Activated CD4-positive, alpha-beta T cell treated with anti-CD3 and anti-CD28 coated beads, Interleukin-2, amount 10 ng/mL, durations not matched to agents 7 days and 5 days (primary cell): ENCODE measurements at regions not wholly inside any gene's neighbourhood (a gene's known extent, or its start where the extent isn't known, plus 50 kb on each side); places are given as distances from the start of the nearest gene placed in this dataset.
"Not testable (repeated sequence)": the region's sequence is repeated elsewhere in the genome, so short reads cannot be mapped to it uniquely, and the experiment has no call there.

Source experiments
- CTCF ChIA-PET: fragments of 350-600 bp; sonication (Branson Sonifier 250); formaldehyde crosslinking; loops from one replicate; lab custom pipeline; 2021; ENCODE audit warnings: antibody characterized with exemption; lab: Charles Lee
- POLR2A ChIA-PET: fragments of 350-600 bp; sonication (Branson Sonifier 250); formaldehyde crosslinking; loops from one replicate; lab custom pipeline; 2021; ENCODE audit warnings: antibody characterized with exemption; lab: Charles Lee
- DNase-seq: peaks from one replicate; pipeline ENCODE4 v3.0.0-alpha.2; 2020
- H3K27ac Mint-ChIP-seq: one replicate; pipeline ENCODE4 v1.8.0; 2021; ENCODE audit warnings: mild to moderate bottlenecking, moderate library complexity, mixed read lengths
- H3K27me3 Mint-ChIP-seq: one replicate; pipeline ENCODE4 v1.8.0; 2021; ENCODE audit warnings: mixed read lengths
- H3K36me3 Mint-ChIP-seq: one replicate; pipeline ENCODE4 v1.8.0; 2021; ENCODE audit warnings: low read depth, mixed read lengths
- H3K4me1 Mint-ChIP-seq: one replicate; pipeline ENCODE4 v1.8.0; 2021; ENCODE audit warnings: mixed read lengths
- H3K4me3 Mint-ChIP-seq: one replicate; pipeline ENCODE4 v1.8.0; 2021; ENCODE audit warnings: mild to moderate bottlenecking, moderate library complexity, mixed read lengths
- H3K9me3 Mint-ChIP-seq: one replicate; pipeline ENCODE4 v1.8.0; 2021; ENCODE audit warnings: mixed read lengths

GRCh38 chr9:111744363-111744762 is 50.4 kb downstream of the SHOC1 start:
- ChIA-PET CTCF (interaction anchor here (0.5 to 0.6 kb wide), 2 partner anchors 52 to 342 kb away, joined by 3 read pairs; no protein-coding TSS in a partner anchor), POLR2A (no interaction called here)
- no peaks in the 10 kb centered on the region for H3K36me3 Mint-ChIP-seq
- H3K27me3 Mint-ChIP-seq, result no peaks in the 10 kb centered on the region
- H3K9me3 Mint-ChIP-seq, result peaks cover 3% of the 10 kb centered on the region
- DNase-seq, result no peak
- no peak overlapping the region for H3K4me3 Mint-ChIP-seq
- no peak overlapping the region for H3K27ac Mint-ChIP-seq
- peaks cover 3% of the 10 kb centered on the region for H3K4me1 Mint-ChIP-seq

DNA sequence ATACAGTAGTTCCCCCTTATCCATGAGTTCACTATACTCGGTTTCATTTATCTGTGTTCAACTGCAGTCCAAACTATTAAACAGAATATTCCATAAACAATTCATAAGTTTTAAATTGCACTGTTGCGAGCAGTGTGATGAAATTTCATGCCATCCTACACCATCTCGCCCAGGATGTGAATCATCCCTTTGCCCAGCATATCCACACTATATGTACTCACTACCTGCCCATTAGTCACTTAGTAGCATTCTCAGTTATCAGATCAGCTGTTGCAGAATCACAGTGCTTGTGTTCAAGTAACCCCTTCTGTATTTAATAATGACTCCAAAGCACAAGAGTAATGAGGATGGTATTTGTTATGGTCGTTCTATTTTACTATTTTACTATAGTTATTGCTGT is 51.5 kb downstream of the SHOC1 start:
- peaks cover 3% of the 10 kb centered on the region for H3K9me3 Mint-ChIP-seq
- no peaks in the 10 kb centered on the region for H3K36me3 Mint-ChIP-seq
- CTCF ChIA-PET, result interaction anchor here (0.9 kb wide), 2 partner anchors 133 to 332 kb away, joined by 3 to 4 read pairs; no protein-coding TSS in a partner anchor
- no peak overlapping the region for H3K4me3 Mint-ChIP-seq
- peaks cover 3% of the 10 kb centered on the region for H3K4me1 Mint-ChIP-seq
- H3K27ac Mint-ChIP-seq, result no peak overlapping the region
- H3K27me3 Mint-ChIP-seq, result no peaks in the 10 kb centered on the region
- POLR2A ChIA-PET, result no interaction called here
- DNase-seq, result no peak

GRCh38 chr9:111740739-111741138 is 54.0 kb downstream of the SHOC1 start:
- CTCF ChIA-PET, result no interaction called here

DNA sequence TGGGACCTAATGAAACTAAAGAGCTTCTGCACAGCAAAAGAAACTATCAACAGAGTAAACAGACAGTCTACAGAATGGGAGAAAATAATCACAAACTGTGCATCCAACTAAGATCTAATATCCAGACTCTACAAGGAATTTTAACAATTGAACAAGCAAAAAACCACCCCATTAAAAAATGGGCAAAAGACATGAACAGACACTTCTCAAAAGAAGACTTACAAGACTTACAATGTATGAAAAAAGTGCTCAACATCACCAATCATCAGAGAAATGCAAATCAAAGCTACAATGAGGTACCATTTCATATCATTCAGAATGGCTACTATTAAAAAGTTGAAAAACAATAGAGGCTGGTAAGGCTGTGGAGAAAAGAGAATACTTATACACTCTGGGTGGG is 58.0 kb downstream of the SHOC1 start:
- Mint-ChIP-seq H3K4me3 (no peak overlapping the region), H3K27me3 (no peaks in the 10 kb centered on the region), H3K27ac (no peak overlapping the region), H3K36me3 (no peaks in the 10 kb centered on the region), H3K4me1 (no peaks in the 10 kb centered on the region), H3K9me3 (peaks cover 16% of the 10 kb centered on the region)
- no peak for DNase-seq
- ChIA-PET CTCF (no interaction called here), POLR2A (no interaction called here)

More at GRCh38 chr9:111740739-111741138, 54.0 kb downstream of the SHOC1 start:
- POLR2A ChIA-PET, result no interaction called here
- H3K9me3 Mint-ChIP-seq, result peaks cover 12% of the 10 kb centered on the region
- peaks cover 3% of the 10 kb centered on the region for H3K4me1 Mint-ChIP-seq
- no peak for DNase-seq
- no peaks in the 10 kb centered on the region for H3K36me3 Mint-ChIP-seq
- no peak overlapping the region for H3K27ac Mint-ChIP-seq
- no peaks in the 10 kb centered on the region for H3K27me3 Mint-ChIP-seq
- H3K4me3 Mint-ChIP-seq, result no peak overlapping the region

DNA sequence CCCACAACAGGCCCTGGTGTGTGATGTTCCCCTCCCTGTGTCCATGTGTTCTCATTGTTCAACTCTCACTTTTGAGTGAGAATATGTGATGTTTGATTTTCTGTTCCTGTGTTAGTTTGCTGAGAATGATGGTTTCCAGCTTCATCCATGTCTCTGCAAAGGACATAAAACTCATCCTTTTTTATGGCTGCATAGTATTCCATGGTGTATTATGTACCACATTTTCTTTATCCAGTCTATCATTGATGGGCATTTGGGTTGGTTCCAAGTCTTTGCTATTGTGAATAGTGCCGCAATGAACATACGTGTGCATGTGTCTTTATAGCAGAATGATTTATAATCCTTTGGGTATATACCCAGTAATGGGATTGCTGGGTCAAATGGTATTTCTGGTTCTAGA is 59.4 kb downstream of the SHOC1 start:
- H3K36me3 Mint-ChIP-seq, POLR2A ChIA-PET, DNase-seq, CTCF ChIA-PET, H3K27ac Mint-ChIP-seq, H3K4me1 Mint-ChIP-seq, H3K4me3 Mint-ChIP-seq, H3K27me3 Mint-ChIP-seq: not testable (repeated sequence)
- H3K9me3 Mint-ChIP-seq, result peaks cover 15% of the 10 kb centered on the region

- CTCF ChIA-PET, result no interaction called here
- Mint-ChIP-seq H3K27me3 (no peaks in the 10 kb centered on the region), H3K4me1 (no peaks in the 10 kb centered on the region), H3K9me3 (peaks cover 18% of the 10 kb centered on the region), H3K4me3 (no peak overlapping the region), H3K36me3 (peaks cover 13% of the 10 kb centered on the region), H3K27ac (no peak overlapping the region)
- POLR2A ChIA-PET, result no interaction called here
- no peak for DNase-seq
Observed at GRCh38 chr9:111731928-111732327, 62.8 kb downstream of the SHOC1 start.

DNA sequence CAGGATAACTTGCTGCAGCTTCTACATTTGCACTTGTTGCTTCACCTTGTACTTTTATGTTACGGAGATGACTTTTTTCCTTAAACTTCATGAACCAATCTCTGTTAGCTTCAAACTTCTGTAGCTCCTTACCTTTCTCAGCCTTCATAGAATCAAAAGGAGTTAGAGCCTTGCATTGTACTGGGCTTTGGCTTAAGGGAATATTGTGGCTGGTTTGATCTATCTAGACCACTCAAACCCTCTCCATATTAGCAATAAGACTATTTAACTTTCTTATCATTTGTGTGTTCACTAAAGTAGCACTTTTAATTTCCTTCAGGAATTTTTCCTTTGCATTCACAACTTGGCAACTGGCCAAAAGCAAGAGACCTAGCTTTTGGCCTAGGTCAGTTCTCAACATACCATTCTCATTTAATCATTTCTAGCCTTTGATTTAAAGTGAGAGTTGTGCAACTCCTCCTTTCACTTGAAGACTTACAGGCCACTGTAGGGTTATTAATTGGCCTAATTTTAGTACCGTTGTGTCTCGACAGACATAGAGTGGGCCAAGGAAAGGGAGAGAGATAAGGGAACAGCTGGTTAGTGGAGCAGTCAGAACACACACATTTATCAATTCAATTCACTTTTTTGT is 63.7 kb downstream of the SHOC1 start:
- H3K27me3 Mint-ChIP-seq, result no peaks in the 10 kb centered on the region
- H3K27ac Mint-ChIP-seq, result no peak overlapping the region
- no peaks in the 10 kb centered on the region for H3K4me1 Mint-ChIP-seq
- peaks cover 13% of the 10 kb centered on the region for H3K36me3 Mint-ChIP-seq
- no peak overlapping the region for H3K4me3 Mint-ChIP-seq
- ChIA-PET POLR2A (no interaction called here), CTCF (interaction anchor here (0.9 to 1.3 kb wide), 2 partner anchors 9 to 12 kb away, joined by 3 to 4 read pairs; no protein-coding TSS in a partner anchor)
- no peak for DNase-seq
- peaks cover 13% of the 10 kb centered on the region for H3K9me3 Mint-ChIP-seq

GRCh38 chr9:111728617-111729366 is 65.9 kb downstream of the SHOC1 start:
- POLR2A ChIA-PET, result no interaction called here
- Mint-ChIP-seq H3K36me3 (peaks cover 13% of the 10 kb centered on the region), H3K27me3 (no peaks in the 10 kb centered on the region), H3K9me3 (peaks cover 6% of the 10 kb centered on the region), H3K4me1 (no peaks in the 10 kb centered on the region), H3K27ac (no peak overlapping the region), H3K4me3 (no peak overlapping the region)
- DNase-seq, result no peak
- CTCF ChIA-PET, result no interaction called here

GRCh38 chr9:111728143-111728542 is 66.6 kb downstream of the SHOC1 start:
- no peak overlapping the region for H3K27ac Mint-ChIP-seq
- peaks cover 13% of the 10 kb centered on the region for H3K36me3 Mint-ChIP-seq
- DNase-seq, result no peak
- ChIA-PET POLR2A (no interaction called here), CTCF (no interaction called here)
- H3K27me3 Mint-ChIP-seq, result no peaks in the 10 kb centered on the region
- no peak overlapping the region for H3K4me3 Mint-ChIP-seq
- H3K4me1 Mint-ChIP-seq, result no peaks in the 10 kb centered on the region
- peaks cover 6% of the 10 kb centered on the region for H3K9me3 Mint-ChIP-seq

GRCh38 chr9:111726949-111727348 is 65.5 kb downstream of the GNG10 start:
- DNase-seq, result no peak
- H3K27ac Mint-ChIP-seq, result no peak overlapping the region
- H3K4me1 Mint-ChIP-seq, result no peaks in the 10 kb centered on the region
- ChIA-PET POLR2A (no interaction called here), CTCF (no interaction called here)
- H3K4me3 Mint-ChIP-seq, result no peak overlapping the region
- peaks cover 13% of the 10 kb centered on the region for H3K36me3 Mint-ChIP-seq
- H3K27me3 Mint-ChIP-seq, result no peaks in the 10 kb centered on the region
- peaks cover 6% of the 10 kb centered on the region for H3K9me3 Mint-ChIP-seq

DNA sequence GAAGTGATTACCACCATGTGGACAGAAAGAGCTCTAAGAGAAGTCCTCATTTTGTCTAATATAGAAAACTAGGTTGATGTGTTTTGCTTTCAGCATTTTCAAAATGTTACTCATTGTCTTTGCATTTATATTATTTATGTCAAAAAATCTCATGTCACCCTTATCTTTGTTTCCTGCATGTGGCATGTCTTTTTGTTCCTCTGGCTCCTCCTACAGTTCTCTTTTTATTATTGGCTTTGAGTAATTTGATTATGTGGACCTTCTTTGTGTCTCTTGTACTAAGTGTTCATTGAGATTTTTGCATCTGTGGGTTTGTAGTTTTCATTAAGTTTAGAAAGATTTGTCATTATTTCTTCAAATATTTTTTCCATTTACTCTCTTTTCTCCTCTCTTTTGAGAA is 58.8 kb downstream of the GNG10 start:
- no peak overlapping the region for H3K4me3 Mint-ChIP-seq
- DNase-seq, result no peak
- no peak overlapping the region for H3K27ac Mint-ChIP-seq
- H3K27me3 Mint-ChIP-seq, result no peaks in the 10 kb centered on the region
- no peaks in the 10 kb centered on the region for H3K9me3 Mint-ChIP-seq
- no peaks in the 10 kb centered on the region for H3K4me1 Mint-ChIP-seq
- H3K36me3 Mint-ChIP-seq, result no peaks in the 10 kb centered on the region
- ChIA-PET POLR2A (no interaction called here), CTCF (no interaction called here)
